ENCODE measurements at regions not wholly inside any gene's neighbourhood (a gene's known extent, or its start where the extent isn't known, plus 50 kb on each side); places are given as distances from the start of the nearest gene placed in this dataset.

- H3K9me3 ChIP-seq, result no peaks in the 10 kb centered on the region
- no peak overlapping the region for H3K27ac ChIP-seq
- intact Hi-C loops (cut with DNase I; ENCODE audit: low total_unique reads), result no loop called here
- no peaks in the 10 kb centered on the region for H3K36me3 ChIP-seq
- WGBS, 2 donors (ENCODE audit: low coverage in 1 of 2), result 67 to 72% methylated on average over 4 of the region's 4 CpGs
- no peak overlapping the region for H3K4me3 ChIP-seq
- no peak for DNase-seq
- in situ Hi-C loops (cut with MboI; ENCODE audit: low pct_ligation_motif_present in 1 of 4, low pct_unique_long_range_greater_than_20kb in 1 of 4, low sequenced_read_pairs in 3 of 4), result no loop called here
- no peaks in the 10 kb centered on the region for H3K27me3 ChIP-seq
- H3K4me1 ChIP-seq, result no peaks in the 10 kb centered on the region
- TF ChIP-seq CTCF (IDR thresholded peaks at IDR 0.05), result no peak
- TF ChIP-seq EP300 (IDR thresholded peaks at IDR 0.05; ENCODE audit: low read depth), result no peak
- no peak for TF ChIP-seq POLR2AphosphoS5 (IDR thresholded peaks at IDR 0.05)
- TF ChIP-seq POLR2A (IDR thresholded peaks at IDR 0.05), result no peak
Observed at GRCh38 chr11:96567176-96567575, 177.4 kb downstream of the JRKL start.

- DNase-seq, result no peak
- Histone ChIP-seq H3K27me3 (no peaks in the 10 kb centered on the region), H3K27ac (no peak overlapping the region), H3K4me1 (no peaks in the 10 kb centered on the region), H3K4me3 (no peak overlapping the region), H3K36me3 (no peaks in the 10 kb centered on the region), H3K9me3 (no peaks in the 10 kb centered on the region)
- intact Hi-C loops (cut with DNase I; ENCODE audit: low total_unique reads), result no loop called here
- no peak for TF ChIP-seq POLR2AphosphoS5 (IDR thresholded peaks at IDR 0.05)
- TF ChIP-seq POLR2A (IDR thresholded peaks at IDR 0.05), result no peak
- no peak for TF ChIP-seq CTCF (IDR thresholded peaks at IDR 0.05)
- TF ChIP-seq EP300 (IDR thresholded peaks at IDR 0.05; ENCODE audit: low read depth), result no peak
- WGBS, 2 donors (ENCODE audit: low coverage in 1 of 2), result 39 to 44% methylated on average over 3 of the region's 3 CpGs
- in situ Hi-C loops (cut with MboI; ENCODE audit: low pct_ligation_motif_present in 1 of 4, low pct_unique_long_range_greater_than_20kb in 1 of 4, low sequenced_read_pairs in 3 of 4), result no loop called here
Observed at GRCh38 chr11:96567667-96568066, 177.9 kb downstream of the JRKL start.

- Histone ChIP-seq H3K27ac (no peak overlapping the region), H3K4me3 (no peak overlapping the region), H3K4me1 (no peaks in the 10 kb centered on the region), H3K27me3 (no peaks in the 10 kb centered on the region), H3K9me3 (no peaks in the 10 kb centered on the region), H3K36me3 (no peaks in the 10 kb centered on the region)
- no peak for TF ChIP-seq CTCF (IDR thresholded peaks at IDR 0.05)
- TF ChIP-seq POLR2AphosphoS5 (IDR thresholded peaks at IDR 0.05), result no peak
- TF ChIP-seq POLR2A (IDR thresholded peaks at IDR 0.05), result no peak
- no peak for TF ChIP-seq EP300 (IDR thresholded peaks at IDR 0.05; ENCODE audit: low read depth)
- no peak for DNase-seq
- intact Hi-C loops (cut with DNase I; ENCODE audit: low total_unique reads), result no loop called here
- 78% methylated on average over 2 of the region's 2 CpGs; no CpG with 5 or more reads in 1 of the 2 donors for WGBS, 2 donors (ENCODE audit: low coverage in 1 of 2)
- in situ Hi-C loops (cut with MboI; ENCODE audit: low pct_ligation_motif_present in 1 of 4, low pct_unique_long_range_greater_than_20kb in 1 of 4, low sequenced_read_pairs in 3 of 4), result no loop called here
Observed at GRCh38 chr11:96576383-96576782, 186.6 kb downstream of the JRKL start.

- H3K4me1 ChIP-seq, result no peaks in the 10 kb centered on the region
- 95 to 100% methylated on average over 1 of the region's 1 CpG for WGBS, 2 donors (ENCODE audit: low coverage in 1 of 2)
- H3K27me3 ChIP-seq, result no peaks in the 10 kb centered on the region
- DNase-seq, result no peak
- no peak overlapping the region for H3K4me3 ChIP-seq
- in situ Hi-C loops (cut with MboI; ENCODE audit: low pct_ligation_motif_present in 1 of 4, low pct_unique_long_range_greater_than_20kb in 1 of 4, low sequenced_read_pairs in 3 of 4) (no loop called here), intact Hi-C loops (cut with DNase I; ENCODE audit: low total_unique reads) (no loop called here)
- H3K9me3 ChIP-seq, result no peaks in the 10 kb centered on the region
- no peak overlapping the region for H3K27ac ChIP-seq
- TF ChIP-seq EP300 (IDR thresholded peaks at IDR 0.05; ENCODE audit: low read depth) (no peak), CTCF (IDR thresholded peaks at IDR 0.05) (no peak), POLR2A (IDR thresholded peaks at IDR 0.05) (no peak), POLR2AphosphoS5 (IDR thresholded peaks at IDR 0.05) (no peak)
- no peaks in the 10 kb centered on the region for H3K36me3 ChIP-seq
Observed at GRCh38 chr11:96578379-96578778, 188.6 kb downstream of the JRKL start.
